Neural cell (in vitro differentiated cells): ENCODE measurements at regions not wholly inside any gene's neighbourhood (a gene's known extent, or its start where the extent isn't known, plus 50 kb on each side); places are given as distances from the start of the nearest gene placed in this dataset.

Experiments
- H2AFZ ChIP-seq: fragments of 200-600, 300-800 bp; sonication (generic), shearing (Covaris generic); 2 replicates; pipeline ENCODE4 v1.6.0; 2014; ENCODE audit warnings: low read depth, mild to moderate bottlenecking, antibody characterized with exemption, low read length, moderate library complexity
- H3F3A ChIP-seq: fragments of 200-600 bp; shearing (Covaris generic); 2 replicates; pipeline ENCODE4 v1.6.1; 2016; ENCODE audit warnings: mild to moderate bottlenecking, moderate library complexity, mixed read lengths, antibody characterized with exemption, low read length; ENCODE audit not compliant: insufficient read depth, poor library complexity, severe bottlenecking
- H3K27ac ChIP-seq: fragments of 200-600, 300-800 bp; sonication (generic), shearing (Covaris generic); 2 replicates; pipeline ENCODE4 v1.5.1; 2014; ENCODE audit warnings: mild to moderate bottlenecking, low read length, moderate library complexity
- H3K27me3 ChIP-seq: fragments of 300-800, 200-600 bp; sonication (generic), shearing (Covaris generic); 2 replicates; pipeline ENCODE4 v1.6.0; 2014; ENCODE audit warnings: mild to moderate bottlenecking, low read depth, low read length, moderate library complexity; ENCODE audit not compliant: insufficient read depth
- H3K36me3 ChIP-seq: fragments of 300-800, 200-600 bp; sonication (generic), shearing (Covaris generic); 2 replicates; pipeline ENCODE4 v1.5.1; 2014; ENCODE audit warnings: mild to moderate bottlenecking, antibody characterized with exemption, low read length, moderate library complexity; ENCODE audit not compliant: insufficient read depth
- H3K4me2 ChIP-seq: fragments of 300-800, 200-600 bp; sonication (generic), shearing (Covaris generic); 2 replicates; pipeline ENCODE4 v1.6.0; 2014; ENCODE audit warnings: mild to moderate bottlenecking, low read length
- H3K4me3 ChIP-seq: fragments of 300-800, 200-600 bp; sonication (generic), shearing (Covaris generic); 2 replicates; pipeline ENCODE4 v1.5.1; 2014; ENCODE audit warnings: mild to moderate bottlenecking, low read length, moderate library complexity
- H3K79me2 ChIP-seq: fragments of 200-600 bp; shearing (Covaris generic); replicated peaks from 2 replicates; pipeline ENCODE4 v1.6.0; 2014; ENCODE audit warnings: mild to moderate bottlenecking, low read length, moderate library complexity; ENCODE audit not compliant: insufficient read depth
- H3K9ac ChIP-seq: fragments of 300-800, 200-600 bp; sonication (generic), shearing (Covaris generic); 2 replicates; pipeline ENCODE4 v1.6.1; 2016; ENCODE audit warnings: mild to moderate bottlenecking, low read length, mixed read lengths
- H3K9me2 ChIP-seq: fragments of 200-600 bp; shearing (Covaris generic); 2 replicates; pipeline ENCODE4 v1.6.1; 2016; ENCODE audit warnings: mild to moderate bottlenecking, low read length, mixed read lengths; ENCODE audit not compliant: insufficient read depth
- H3K9me3 ChIP-seq: fragments of 200-600, 300-800 bp; sonication (generic), shearing (Covaris generic); 2 replicates; pipeline ENCODE4 v1.6.1; 2016; ENCODE audit warnings: mild to moderate bottlenecking, mixed run types, low read length, moderate library complexity, mixed read lengths
- H4K20me1 ChIP-seq: fragments of 200-600 bp; shearing (Covaris generic); 2 replicates; pipeline ENCODE4 v1.6.1; 2016; ENCODE audit warnings: mild to moderate bottlenecking, mixed run types; ENCODE audit not compliant: insufficient read depth
- EP300 ChIP-seq: fragments of 450-650 bp; conservative IDR thresholded peaks from 2 replicates; pipeline ENCODE4 v1.6.1; 2014; ENCODE audit warnings: antibody characterized with exemption, mild to moderate bottlenecking, moderate library complexity; ENCODE audit not compliant: poor library complexity, severe bottlenecking
- EZH2 ChIP-seq: fragments of 200-600, 300-800 bp; shearing (Covaris generic), sonication (generic); IDR thresholded peaks from 2 replicates; pipeline ENCODE4 v1.6.1; 2014; ENCODE audit warnings: antibody characterized with exemption, low read length, borderline replicate concordance, mild to moderate bottlenecking; ENCODE audit not compliant: insufficient read depth, poor library complexity, severe bottlenecking
- MXI1 ChIP-seq: fragments of 450-650 bp; conservative IDR thresholded peaks from 2 replicates; pipeline ENCODE4 v1.6.1; 2014; ENCODE audit warnings: antibody characterized with exemption, mild to moderate bottlenecking; ENCODE audit not compliant: poor library complexity, severe bottlenecking
- POLR2AphosphoS5 ChIP-seq: IDR thresholded peaks from 2 replicates; pipeline ENCODE4 v1.6.1; 2012
- RAD21 ChIP-seq: fragments of 450-650 bp; conservative IDR thresholded peaks from 2 replicates; pipeline ENCODE4 v1.6.1; 2014; ENCODE audit warnings: antibody characterized with exemption, mild to moderate bottlenecking, moderate library complexity
- SMC3 ChIP-seq: fragments of 450-650 bp; conservative IDR thresholded peaks from 2 replicates; pipeline ENCODE4 v1.6.1; 2014; ENCODE audit warnings: antibody characterized with exemption, mild to moderate bottlenecking, moderate library complexity; ENCODE audit not compliant: poor library complexity
- TAF1 ChIP-seq: IDR thresholded peaks from 2 replicates; pipeline ENCODE4 v1.6.1; 2012; ENCODE audit warnings: low read depth
- TF ChIP-seq, protein P1 (sequence below): fragments of 450-650 bp; IDR thresholded peaks from 2 replicates; pipeline ENCODE4 v1.5.1; 2014; ENCODE audit warnings: antibody characterized with exemption, mild to moderate bottlenecking, moderate library complexity; ENCODE audit not compliant: poor library complexity, severe bottlenecking
- TF ChIP-seq, protein P2 (sequence below): IDR thresholded peaks from 2 replicates; pipeline ENCODE4 v1.6.1; 2012; ENCODE audit warnings: borderline replicate concordance

DNA sequence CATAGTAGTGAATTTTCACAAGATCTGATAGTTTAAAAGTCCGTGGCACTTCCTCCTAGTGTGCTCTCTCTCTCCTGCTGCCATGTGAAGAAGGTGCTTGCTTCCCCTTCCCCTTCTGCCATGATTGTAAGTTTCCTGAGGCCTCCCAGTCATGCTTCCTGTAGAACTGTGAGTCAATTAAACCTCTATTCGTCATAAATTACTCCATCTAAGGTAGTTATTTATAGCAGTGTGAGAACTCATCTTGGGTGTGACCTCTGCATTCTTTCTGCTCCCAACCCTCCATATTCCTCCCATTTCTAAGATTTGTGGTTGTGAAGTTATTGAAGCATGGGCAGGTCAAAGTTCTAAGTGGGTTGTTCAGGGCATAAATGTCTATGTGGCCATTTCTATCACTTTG, 62.1 kb upstream of the ADAMTS18 start:
- no peak overlapping the region for H3K4me2 ChIP-seq
- H3K36me3 ChIP-seq, result no peaks in the 10 kb centered on the region
- H3K4me3 ChIP-seq, result no peak overlapping the region
- H4K20me1 ChIP-seq, result no peaks in the 10 kb centered on the region
- H3K9ac ChIP-seq, result no peak overlapping the region
- no peaks in the 10 kb centered on the region for H3K27me3 ChIP-seq
- H3K79me2 ChIP-seq, result no peaks in the 10 kb centered on the region
- H3K9me2 ChIP-seq, result no peaks in the 10 kb centered on the region
- no peak for TF ChIP-seq EZH2
- TF ChIP-seq SMC3, result no peak
- TF ChIP-seq, protein P1, sequence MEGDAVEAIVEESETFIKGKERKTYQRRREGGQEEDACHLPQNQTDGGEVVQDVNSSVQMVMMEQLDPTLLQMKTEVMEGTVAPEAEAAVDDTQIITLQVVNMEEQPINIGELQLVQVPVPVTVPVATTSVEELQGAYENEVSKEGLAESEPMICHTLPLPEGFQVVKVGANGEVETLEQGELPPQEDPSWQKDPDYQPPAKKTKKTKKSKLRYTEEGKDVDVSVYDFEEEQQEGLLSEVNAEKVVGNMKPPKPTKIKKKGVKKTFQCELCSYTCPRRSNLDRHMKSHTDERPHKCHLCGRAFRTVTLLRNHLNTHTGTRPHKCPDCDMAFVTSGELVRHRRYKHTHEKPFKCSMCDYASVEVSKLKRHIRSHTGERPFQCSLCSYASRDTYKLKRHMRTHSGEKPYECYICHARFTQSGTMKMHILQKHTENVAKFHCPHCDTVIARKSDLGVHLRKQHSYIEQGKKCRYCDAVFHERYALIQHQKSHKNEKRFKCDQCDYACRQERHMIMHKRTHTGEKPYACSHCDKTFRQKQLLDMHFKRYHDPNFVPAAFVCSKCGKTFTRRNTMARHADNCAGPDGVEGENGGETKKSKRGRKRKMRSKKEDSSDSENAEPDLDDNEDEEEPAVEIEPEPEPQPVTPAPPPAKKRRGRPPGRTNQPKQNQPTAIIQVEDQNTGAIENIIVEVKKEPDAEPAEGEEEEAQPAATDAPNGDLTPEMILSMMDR, result no peak
- no peak for TF ChIP-seq MXI1
- TF ChIP-seq, protein P2, sequence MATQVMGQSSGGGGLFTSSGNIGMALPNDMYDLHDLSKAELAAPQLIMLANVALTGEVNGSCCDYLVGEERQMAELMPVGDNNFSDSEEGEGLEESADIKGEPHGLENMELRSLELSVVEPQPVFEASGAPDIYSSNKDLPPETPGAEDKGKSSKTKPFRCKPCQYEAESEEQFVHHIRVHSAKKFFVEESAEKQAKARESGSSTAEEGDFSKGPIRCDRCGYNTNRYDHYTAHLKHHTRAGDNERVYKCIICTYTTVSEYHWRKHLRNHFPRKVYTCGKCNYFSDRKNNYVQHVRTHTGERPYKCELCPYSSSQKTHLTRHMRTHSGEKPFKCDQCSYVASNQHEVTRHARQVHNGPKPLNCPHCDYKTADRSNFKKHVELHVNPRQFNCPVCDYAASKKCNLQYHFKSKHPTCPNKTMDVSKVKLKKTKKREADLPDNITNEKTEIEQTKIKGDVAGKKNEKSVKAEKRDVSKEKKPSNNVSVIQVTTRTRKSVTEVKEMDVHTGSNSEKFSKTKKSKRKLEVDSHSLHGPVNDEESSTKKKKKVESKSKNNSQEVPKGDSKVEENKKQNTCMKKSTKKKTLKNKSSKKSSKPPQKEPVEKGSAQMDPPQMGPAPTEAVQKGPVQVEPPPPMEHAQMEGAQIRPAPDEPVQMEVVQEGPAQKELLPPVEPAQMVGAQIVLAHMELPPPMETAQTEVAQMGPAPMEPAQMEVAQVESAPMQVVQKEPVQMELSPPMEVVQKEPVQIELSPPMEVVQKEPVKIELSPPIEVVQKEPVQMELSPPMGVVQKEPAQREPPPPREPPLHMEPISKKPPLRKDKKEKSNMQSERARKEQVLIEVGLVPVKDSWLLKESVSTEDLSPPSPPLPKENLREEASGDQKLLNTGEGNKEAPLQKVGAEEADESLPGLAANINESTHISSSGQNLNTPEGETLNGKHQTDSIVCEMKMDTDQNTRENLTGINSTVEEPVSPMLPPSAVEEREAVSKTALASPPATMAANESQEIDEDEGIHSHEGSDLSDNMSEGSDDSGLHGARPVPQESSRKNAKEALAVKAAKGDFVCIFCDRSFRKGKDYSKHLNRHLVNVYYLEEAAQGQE, result no peak
- no peak for TF ChIP-seq POLR2AphosphoS5
- TF ChIP-seq RAD21, result no peak
- TF ChIP-seq EP300, result no peak
- TF ChIP-seq TAF1, result no peak
- H2AFZ ChIP-seq, result no peak overlapping the region
- no peaks in the 10 kb centered on the region for H3F3A ChIP-seq
- H3K27ac ChIP-seq, result no peak overlapping the region
- no peaks in the 10 kb centered on the region for H3K9me3 ChIP-seq

DNA sequence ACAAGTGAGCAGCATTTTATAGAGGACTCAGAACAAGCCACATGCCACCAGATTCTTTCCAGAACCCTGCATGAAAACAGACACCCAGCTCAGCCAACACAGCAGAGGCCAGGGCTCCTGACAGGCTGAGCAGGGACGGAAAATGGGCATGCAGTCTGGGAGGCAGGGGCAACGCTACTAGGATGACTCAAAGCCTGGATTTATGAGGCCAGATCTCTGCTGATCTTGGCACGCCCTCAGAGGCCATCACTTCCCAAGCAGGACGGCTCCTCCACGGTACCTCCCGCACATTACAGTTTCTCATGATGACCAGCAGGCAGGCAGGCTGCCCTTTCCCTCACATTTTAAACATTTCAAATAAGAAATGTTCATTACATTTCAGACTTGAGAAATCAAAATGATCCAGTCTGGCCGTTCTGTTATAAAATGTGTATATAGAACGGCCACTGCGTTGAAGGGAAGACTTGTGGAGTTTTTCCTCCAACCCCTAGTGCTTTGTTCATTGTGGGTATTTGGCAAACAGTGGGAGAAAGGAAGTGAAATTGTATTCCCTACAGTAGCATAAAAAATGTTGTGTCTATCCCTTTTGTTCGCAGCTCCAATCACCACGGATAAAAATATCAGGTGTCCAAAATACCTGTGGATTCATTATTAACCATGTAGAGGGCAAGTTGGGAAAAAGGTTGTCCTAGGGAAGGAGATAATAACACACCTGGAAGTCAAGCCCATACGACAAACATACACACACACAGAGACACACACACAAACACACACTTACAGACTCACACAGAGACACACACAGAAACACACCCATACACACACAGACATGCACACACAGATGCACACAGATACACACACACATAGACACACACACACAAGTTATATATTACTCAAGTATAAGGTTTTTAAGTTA, 64.8 kb upstream of the ADAMTS18 start:
- no peaks in the 10 kb centered on the region for H3K27me3 ChIP-seq
- H3F3A ChIP-seq, result no peaks in the 10 kb centered on the region
- TF ChIP-seq, protein P2, result no peak
- TF ChIP-seq RAD21 (no peak), SMC3 (no peak), TAF1 (no peak), MXI1 (no peak), EZH2 (no peak), POLR2AphosphoS5 (no peak), EP300 (no peak)
- TF ChIP-seq, protein P1, result no peak
- H3K36me3 ChIP-seq, result no peaks in the 10 kb centered on the region
- no peaks in the 10 kb centered on the region for H3K9me2 ChIP-seq
- no peak overlapping the region for H3K4me3 ChIP-seq
- H2AFZ ChIP-seq, result no peak overlapping the region
- no peaks in the 10 kb centered on the region for H3K79me2 ChIP-seq
- H4K20me1 ChIP-seq, result no peaks in the 10 kb centered on the region
- H3K4me2 ChIP-seq, result no peak overlapping the region
- H3K27ac ChIP-seq, result no peak overlapping the region
- H3K9ac ChIP-seq, result no peak overlapping the region
- no peaks in the 10 kb centered on the region for H3K9me3 ChIP-seq
